ENCODE measurements at regions not wholly inside any gene's neighbourhood (a gene's known extent, or its start where the extent isn't known, plus 50 kb on each side); places are given as distances from the start of the nearest gene placed in this dataset.

DNA sequence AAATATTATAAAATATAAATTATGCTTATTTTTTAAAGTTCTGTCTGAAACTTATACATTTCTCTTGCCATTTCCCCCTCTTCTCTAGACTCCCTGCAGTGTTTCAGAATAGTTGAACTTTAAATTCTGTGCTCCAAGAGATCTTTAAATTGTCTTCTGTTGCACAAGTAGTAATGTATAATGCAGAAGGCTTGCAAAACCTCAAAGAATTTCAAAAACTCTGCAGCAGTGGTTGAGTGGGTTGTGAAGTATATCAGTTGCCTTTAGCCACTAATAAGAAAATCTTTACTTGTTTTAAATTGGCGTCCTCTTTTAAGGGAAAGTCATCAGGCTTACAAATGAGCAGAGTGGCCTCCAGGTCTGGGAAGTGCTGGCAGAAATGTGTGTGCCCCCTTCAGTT is 1153.3 kb upstream of the PABPC4L start:
- no peak overlapping the region for H3K23ac ChIP-seq (ENCODE audit: low read length)

DNA sequence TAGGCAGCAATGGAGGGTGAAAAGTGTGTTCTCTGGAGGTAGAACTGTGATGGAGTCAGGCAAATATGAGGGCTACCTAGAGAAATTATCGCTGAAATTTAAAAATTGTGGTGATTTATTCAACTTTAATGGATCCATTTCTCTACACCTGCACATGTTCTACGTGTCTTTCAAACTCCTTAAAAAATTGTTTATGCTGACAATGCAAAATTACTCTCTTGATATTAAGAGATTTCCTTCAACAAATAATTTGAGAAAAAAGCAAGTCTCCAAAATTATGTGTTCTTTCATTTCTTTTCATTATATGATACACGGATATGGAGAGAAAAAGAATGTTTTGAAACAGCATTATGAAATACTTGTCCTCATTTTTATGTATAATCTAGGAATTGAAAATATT is 1151.4 kb upstream of the PABPC4L start:
- no peak overlapping the region for H3K9ac ChIP-seq (ENCODE audit: low read length)
- H3K79me1 ChIP-seq (ENCODE audit: low read length): no peaks in the 10 kb centered on the region
- H3K4me2 ChIP-seq (ENCODE audit: low read length): no peak overlapping the region
- DNase-seq: no peak
- H4K8ac ChIP-seq (ENCODE audit: low read depth, low read length): no peak overlapping the region
- H3K23ac ChIP-seq (ENCODE audit: low read length): no peak overlapping the region
- H3K79me2 ChIP-seq (ENCODE audit: control insufficient read depth, insufficient read depth, low read length): no peaks in the 10 kb centered on the region
- no peak overlapping the region for H3K4me3 ChIP-seq (ENCODE audit: low read length)
- no CpG with 5 or more reads among the region's 3 CpGs for WGBS (ENCODE audit: extremely low coverage, insufficient coverage, low lambda C conversion rate)
- no peak overlapping the region for H2BK5ac ChIP-seq (ENCODE audit: low read length)
- no peak overlapping the region for H2BK15ac ChIP-seq (replicated peaks; ENCODE audit: low read depth)
- H3K4me1 ChIP-seq (ENCODE audit: control insufficient read depth, low read depth, low read length): no peaks in the 10 kb centered on the region
- H2AK5ac ChIP-seq (ENCODE audit: low read length): no peak overlapping the region
- H2BK120ac ChIP-seq (ENCODE audit: low read depth, low read length): no peak overlapping the region
- H3K56ac ChIP-seq (ENCODE audit: low read length): no peak overlapping the region
- no peak overlapping the region for H3K4ac ChIP-seq (ENCODE audit: low read depth, low read length)
- no peaks in the 10 kb centered on the region for H3K36me3 ChIP-seq (ENCODE audit: control insufficient read depth, insufficient read depth, low read length)
- H3K27ac ChIP-seq (ENCODE audit: low read depth, low read length): no peak overlapping the region
- H3K18ac ChIP-seq (ENCODE audit: low read length): no peak overlapping the region
- no peak overlapping the region for H4K5ac ChIP-seq (ENCODE audit: low read length)
- no peaks in the 10 kb centered on the region for H3K27me3 ChIP-seq (ENCODE audit: insufficient read depth, low read length, poor library complexity)

More for the DNA sequence above, 1153.3 kb upstream of the PABPC4L start:
- H3K4me1 ChIP-seq (ENCODE audit: control insufficient read depth, low read depth, low read length): no peaks in the 10 kb centered on the region
- H3K79me2 ChIP-seq (ENCODE audit: control insufficient read depth, insufficient read depth, low read length): no peaks in the 10 kb centered on the region
- no peak overlapping the region for H3K4ac ChIP-seq (ENCODE audit: low read depth, low read length)
- H3K9ac ChIP-seq (ENCODE audit: low read length): no peak overlapping the region
- H2BK120ac ChIP-seq (ENCODE audit: low read depth, low read length): no peak overlapping the region
- H3K4me2 ChIP-seq (ENCODE audit: low read length): no peak overlapping the region
- no peak overlapping the region for H3K56ac ChIP-seq (ENCODE audit: low read length)
- no peak for DNase-seq
- no CpG with 5 or more reads among the region's 1 CpG for WGBS (ENCODE audit: extremely low coverage, insufficient coverage, low lambda C conversion rate)
- no peaks in the 10 kb centered on the region for H3K79me1 ChIP-seq (ENCODE audit: low read length)
- H3K27ac ChIP-seq (ENCODE audit: low read depth, low read length): no peak overlapping the region
- no peak overlapping the region for H2BK5ac ChIP-seq (ENCODE audit: low read length)
- no peak overlapping the region for H2BK15ac ChIP-seq (replicated peaks; ENCODE audit: low read depth)
- no peaks in the 10 kb centered on the region for H3K36me3 ChIP-seq (ENCODE audit: control insufficient read depth, insufficient read depth, low read length)
- no peaks in the 10 kb centered on the region for H3K27me3 ChIP-seq (ENCODE audit: insufficient read depth, low read length, poor library complexity)
- H3K18ac ChIP-seq (ENCODE audit: low read length): no peak overlapping the region
- H3K4me3 ChIP-seq (ENCODE audit: low read length): no peak overlapping the region
- H4K8ac ChIP-seq (ENCODE audit: low read depth, low read length): no peak overlapping the region
- H2AK5ac ChIP-seq (ENCODE audit: low read length): no peak overlapping the region
- H4K5ac ChIP-seq (ENCODE audit: low read length): no peak overlapping the region

DNA sequence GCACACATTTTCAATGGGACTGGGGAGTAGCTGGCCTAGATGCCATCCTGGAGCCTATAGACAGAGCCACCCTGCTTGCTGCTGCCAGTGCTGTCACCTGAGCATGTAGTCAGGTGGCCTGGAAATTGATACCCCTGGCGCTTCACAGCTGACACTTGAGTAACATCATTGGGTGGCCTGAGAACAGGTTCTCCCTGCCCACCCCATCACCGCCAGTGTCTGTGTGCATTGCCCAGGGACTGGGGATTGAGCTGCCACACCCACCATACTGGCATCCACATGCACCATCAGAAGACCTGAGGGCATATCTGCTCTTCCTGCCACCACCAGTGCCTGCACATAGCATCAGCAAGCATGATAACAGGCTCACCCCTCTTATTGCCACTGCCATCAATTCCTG is 1142.9 kb upstream of the PABPC4L start:
- Histone ChIP-seq H3K27ac (ENCODE audit: low read depth, low read length) (no peak overlapping the region), H2AK5ac (ENCODE audit: low read length) (no peak overlapping the region), H4K5ac (ENCODE audit: low read length) (no peak overlapping the region), H3K4me1 (ENCODE audit: control insufficient read depth, low read depth, low read length) (no peaks in the 10 kb centered on the region), H3K18ac (ENCODE audit: low read length) (no peak overlapping the region), H3K4ac (ENCODE audit: low read depth, low read length) (no peak overlapping the region), H3K4me2 (ENCODE audit: low read length) (no peak overlapping the region), H2BK120ac (ENCODE audit: low read depth, low read length) (no peak overlapping the region), H2BK5ac (ENCODE audit: low read length) (no peak overlapping the region), H3K4me3 (ENCODE audit: low read length) (no peak overlapping the region), H3K27me3 (ENCODE audit: insufficient read depth, low read length, poor library complexity) (no peaks in the 10 kb centered on the region), H3K79me2 (ENCODE audit: control insufficient read depth, insufficient read depth, low read length) (no peaks in the 10 kb centered on the region), H3K56ac (ENCODE audit: low read length) (no peak overlapping the region), H3K9ac (ENCODE audit: low read length) (no peak overlapping the region), H3K36me3 (ENCODE audit: control insufficient read depth, insufficient read depth, low read length) (no peaks in the 10 kb centered on the region), H4K8ac (ENCODE audit: low read depth, low read length) (no peak overlapping the region), H3K79me1 (ENCODE audit: low read length) (no peaks in the 10 kb centered on the region), H2BK15ac (replicated peaks; ENCODE audit: low read depth) (no peak overlapping the region), H3K23ac (ENCODE audit: low read length) (no peak overlapping the region)
- DNase-seq: no peak
- WGBS (ENCODE audit: extremely low coverage, insufficient coverage, low lambda C conversion rate): no CpG with 5 or more reads among the region's 2 CpGs

DNA sequence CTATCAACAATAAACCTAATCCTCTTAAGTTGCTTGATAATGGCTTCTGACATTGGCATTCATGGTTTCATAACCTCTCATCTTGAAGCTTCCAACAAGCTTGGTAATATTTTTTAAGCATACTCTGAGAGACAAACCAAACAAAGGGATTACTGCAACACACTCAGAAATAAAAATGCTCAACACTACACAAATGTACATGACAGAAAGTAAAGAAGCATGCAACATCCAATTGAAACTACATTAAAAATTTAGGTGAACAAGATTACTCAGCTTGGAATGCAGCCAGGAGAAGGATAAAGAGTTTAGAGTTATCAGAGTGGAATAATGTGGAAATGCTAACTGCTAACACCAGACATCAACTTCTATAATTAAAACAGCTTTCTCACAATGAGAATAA is 1136.6 kb upstream of the PABPC4L start:
- no peak overlapping the region for H2BK120ac ChIP-seq (ENCODE audit: low read depth, low read length)
- H3K4ac ChIP-seq (ENCODE audit: low read depth, low read length): no peak overlapping the region

GRCh38 chr4:135325264-135325663 is 1123.7 kb upstream of the PABPC4L start:
- Histone ChIP-seq H3K36me3 (ENCODE audit: control insufficient read depth, insufficient read depth, low read length) (no peaks in the 10 kb centered on the region), H4K8ac (ENCODE audit: low read depth, low read length) (no peak overlapping the region), H2BK15ac (replicated peaks; ENCODE audit: low read depth) (no peak overlapping the region), H3K23ac (ENCODE audit: low read length) (no peak overlapping the region), H4K5ac (ENCODE audit: low read length) (no peak overlapping the region), H3K79me2 (ENCODE audit: control insufficient read depth, insufficient read depth, low read length) (no peaks in the 10 kb centered on the region), H3K79me1 (ENCODE audit: low read length) (no peaks in the 10 kb centered on the region), H3K4me2 (ENCODE audit: low read length) (no peak overlapping the region), H2BK120ac (ENCODE audit: low read depth, low read length) (no peak overlapping the region), H3K18ac (ENCODE audit: low read length) (no peak overlapping the region), H3K56ac (ENCODE audit: low read length) (no peak overlapping the region), H2AK5ac (ENCODE audit: low read length) (no peak overlapping the region), H3K9ac (ENCODE audit: low read length) (no peak overlapping the region), H3K27me3 (ENCODE audit: insufficient read depth, low read length, poor library complexity) (no peaks in the 10 kb centered on the region), H3K4me3 (ENCODE audit: low read length) (no peak overlapping the region), H2BK5ac (ENCODE audit: low read length) (no peak overlapping the region), H3K4ac (ENCODE audit: low read depth, low read length) (no peak overlapping the region), H3K27ac (ENCODE audit: low read depth, low read length) (no peak overlapping the region), H3K4me1 (ENCODE audit: control insufficient read depth, low read depth, low read length) (no peaks in the 10 kb centered on the region)
- peak; percentile 29 for DNase-seq
- WGBS (ENCODE audit: extremely low coverage, insufficient coverage, low lambda C conversion rate): no CpG with 5 or more reads among the region's 2 CpGs

More for the DNA sequence above, 1136.6 kb upstream of the PABPC4L start:
- no peaks in the 10 kb centered on the region for H3K4me1 ChIP-seq (ENCODE audit: control insufficient read depth, low read depth, low read length)
- no peak overlapping the region for H2BK5ac ChIP-seq (ENCODE audit: low read length)
- no peak overlapping the region for H2BK15ac ChIP-seq (replicated peaks; ENCODE audit: low read depth)
- H3K27ac ChIP-seq (ENCODE audit: low read depth, low read length): no peak overlapping the region
- H3K79me2 ChIP-seq (ENCODE audit: control insufficient read depth, insufficient read depth, low read length): no peaks in the 10 kb centered on the region
- H3K4me2 ChIP-seq (ENCODE audit: low read length): no peak overlapping the region
- no peak overlapping the region for H3K18ac ChIP-seq (ENCODE audit: low read length)
- no peaks in the 10 kb centered on the region for H3K27me3 ChIP-seq (ENCODE audit: insufficient read depth, low read length, poor library complexity)
- no peak overlapping the region for H3K56ac ChIP-seq (ENCODE audit: low read length)
- H4K8ac ChIP-seq (ENCODE audit: low read depth, low read length): no peak overlapping the region
- no peak overlapping the region for H3K23ac ChIP-seq (ENCODE audit: low read length)
- no peak overlapping the region for H3K4me3 ChIP-seq (ENCODE audit: low read length)
- H3K79me1 ChIP-seq (ENCODE audit: low read length): no peaks in the 10 kb centered on the region
- H3K36me3 ChIP-seq (ENCODE audit: control insufficient read depth, insufficient read depth, low read length): no peaks in the 10 kb centered on the region
- H3K9ac ChIP-seq (ENCODE audit: low read length): no peak overlapping the region
- DNase-seq: no peak
- no peak overlapping the region for H2AK5ac ChIP-seq (ENCODE audit: low read length)
- no peak overlapping the region for H4K5ac ChIP-seq (ENCODE audit: low read length)

- Histone ChIP-seq H3K79me1 (ENCODE audit: low read length) (no peaks in the 10 kb centered on the region), H3K56ac (ENCODE audit: low read length) (no peak overlapping the region), H3K18ac (ENCODE audit: low read length) (no peak overlapping the region), H3K4ac (ENCODE audit: low read depth, low read length) (no peak overlapping the region), H4K8ac (ENCODE audit: low read depth, low read length) (no peak overlapping the region), H3K23ac (ENCODE audit: low read length) (no peak overlapping the region), H2AK5ac (ENCODE audit: low read length) (no peak overlapping the region), H3K4me2 (ENCODE audit: low read length) (no peak overlapping the region), H4K5ac (ENCODE audit: low read length) (no peak overlapping the region), H3K4me1 (ENCODE audit: control insufficient read depth, low read depth, low read length) (no peaks in the 10 kb centered on the region), H3K4me3 (ENCODE audit: low read length) (no peak overlapping the region), H3K27me3 (ENCODE audit: insufficient read depth, low read length, poor library complexity) (no peaks in the 10 kb centered on the region), H3K36me3 (ENCODE audit: control insufficient read depth, insufficient read depth, low read length) (no peaks in the 10 kb centered on the region), H3K79me2 (ENCODE audit: control insufficient read depth, insufficient read depth, low read length) (no peaks in the 10 kb centered on the region), H3K27ac (ENCODE audit: low read depth, low read length) (no peak overlapping the region), H2BK15ac (replicated peaks; ENCODE audit: low read depth) (no peak overlapping the region), H2BK120ac (ENCODE audit: low read depth, low read length) (no peak overlapping the region), H3K9ac (ENCODE audit: low read length) (no peak overlapping the region), H2BK5ac (ENCODE audit: low read length) (no peak overlapping the region)
- WGBS (ENCODE audit: extremely low coverage, insufficient coverage, low lambda C conversion rate): no CpG with 5 or more reads among the region's 2 CpGs
- peak; percentile 75 for DNase-seq
Observed at GRCh38 chr4:135319685-135320084, 1118.1 kb upstream of the PABPC4L start.
